Erythroblast (primary cell): ENCODE measurements at regions not wholly inside any gene's neighbourhood (a gene's known extent, or its start where the extent isn't known, plus 50 kb on each side); places are given as distances from the start of the nearest gene placed in this dataset.

ENCODE experiments used
- GATA1 ChIP-seq: IDR thresholded peaks from 2 replicates; pipeline ENCODE4 v1.6.1; 2011; ENCODE audit warnings: low read depth, mild to moderate bottlenecking, control low read depth, low read length, moderate library complexity
- POLR2A ChIP-seq: IDR thresholded peaks from 2 replicates; pipeline ENCODE4 v1.6.1; 2011; ENCODE audit warnings: mild to moderate bottlenecking, low read length

GRCh38 chr15:61519296-61519695 is 290.2 kb upstream of the RORA start:
- TF ChIP-seq POLR2A (no peak), GATA1 (no peak)
